ENCODE measurements at regions not wholly inside any gene's neighbourhood (a gene's known extent, or its start where the extent isn't known, plus 50 kb on each side); places are given as distances from the start of the nearest gene placed in this dataset.

DNA sequence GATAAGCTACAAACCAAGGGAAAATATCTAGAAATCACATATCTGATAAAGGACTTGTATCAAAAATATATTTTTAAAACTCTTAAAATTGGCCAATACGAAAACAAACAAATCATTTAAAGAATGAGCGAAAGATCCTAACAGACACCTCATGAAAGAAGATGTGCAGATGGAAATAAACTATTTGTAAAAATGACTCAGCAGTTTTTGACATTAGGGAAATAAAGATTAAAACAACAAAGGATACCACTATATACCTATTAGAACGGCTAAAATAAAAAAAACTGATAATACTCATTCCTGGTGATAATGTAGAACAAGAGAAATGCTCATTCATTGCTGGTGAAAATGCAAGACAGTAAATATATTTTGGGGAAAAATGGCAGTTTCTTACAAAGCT, 506.4 kb downstream of the KLHL4 start:
- no peak overlapping the region for H3K4me3 ChIP-seq (replicated peaks in 1 of 3; ENCODE audit: insufficient read depth in 1 of 3, low read depth in 2 of 3, low read length in 3 of 3)
- no peak overlapping the region for H3K9ac ChIP-seq (ENCODE audit: insufficient read depth, low read depth, low read length)
- intact Hi-C loops (cut with micrococcal nuclease; ENCODE audit: unreplicated experiment) (no loop called here), in situ Hi-C loops (cut with HindIII; ENCODE audit: extremely low pct_ligation_motif_present, low pct_unique_long_range_greater_than_20kb) (no loop called here)
- 1% methylated on average over 3 of the region's 3 CpGs for WGBS (ENCODE audit: low lambda C conversion rate)
- CTCF ChIA-PET (ENCODE audit: low intra/inter-chr PET ratio, low total read pairs) = no interaction called here
- H3K4me1 ChIP-seq (ENCODE audit: insufficient read depth, low read length) = no peaks in the 10 kb centered on the region
- no peak for TF ChIP-seq ZNF792 (CRISPR knock-in tag; IDR thresholded peaks at IDR 0.05)
- no peak for TF ChIP-seq ZNF776 (CRISPR knock-in tag; IDR thresholded peaks at IDR 0.05)
- TF ChIP-seq MAFK (conservative IDR thresholded peaks at IDR 0.05 in 1 of 2, IDR thresholded peaks at IDR 0.05 in 1 of 2; ENCODE audit: low read length in 2 of 2) = peak in 1 of 2 experiments; percentile 31; a peak in 1 of 4 replicates
- peak; percentile 48 for TF ChIP-seq NFE2L2 (IDR thresholded peaks at IDR 0.05; ENCODE audit: low read length)
- no peak overlapping the region for H2AFZ ChIP-seq (ENCODE audit: low read length)
- DNase-seq (ENCODE audit: low spot score) (no peak), ATAC-seq (no peak), FAIRE-seq (no peak)
- no peaks in the 10 kb centered on the region for H3K9me3 ChIP-seq (ENCODE audit: low read length)
- POLR2A ChIA-PET = no interaction called here
- no peaks in the 10 kb centered on the region for H3K36me3 ChIP-seq (replicated peaks in 1 of 2; ENCODE audit: control insufficient read depth in 1 of 2, insufficient read depth in 2 of 2, low read length in 2 of 2)
- no peaks in the 10 kb centered on the region for H3K27me3 ChIP-seq (ENCODE audit: control insufficient read depth in 1 of 2, insufficient read depth in 2 of 2, low read length in 2 of 2)
- no TSS peak for BruUV-seq (replicated peaks)
- no peak overlapping the region for H3K27ac ChIP-seq (ENCODE audit: extremely low read length, insufficient read depth, low read length)
- H3K4me2 ChIP-seq (ENCODE audit: low read depth, low read length) = no peak overlapping the region
- H4K20me1 ChIP-seq (ENCODE audit: insufficient read depth, low read length) = no peaks in the 10 kb centered on the region
- H3K79me2 ChIP-seq (ENCODE audit: insufficient read depth, low read length) = no peaks in the 10 kb centered on the region

DNA sequence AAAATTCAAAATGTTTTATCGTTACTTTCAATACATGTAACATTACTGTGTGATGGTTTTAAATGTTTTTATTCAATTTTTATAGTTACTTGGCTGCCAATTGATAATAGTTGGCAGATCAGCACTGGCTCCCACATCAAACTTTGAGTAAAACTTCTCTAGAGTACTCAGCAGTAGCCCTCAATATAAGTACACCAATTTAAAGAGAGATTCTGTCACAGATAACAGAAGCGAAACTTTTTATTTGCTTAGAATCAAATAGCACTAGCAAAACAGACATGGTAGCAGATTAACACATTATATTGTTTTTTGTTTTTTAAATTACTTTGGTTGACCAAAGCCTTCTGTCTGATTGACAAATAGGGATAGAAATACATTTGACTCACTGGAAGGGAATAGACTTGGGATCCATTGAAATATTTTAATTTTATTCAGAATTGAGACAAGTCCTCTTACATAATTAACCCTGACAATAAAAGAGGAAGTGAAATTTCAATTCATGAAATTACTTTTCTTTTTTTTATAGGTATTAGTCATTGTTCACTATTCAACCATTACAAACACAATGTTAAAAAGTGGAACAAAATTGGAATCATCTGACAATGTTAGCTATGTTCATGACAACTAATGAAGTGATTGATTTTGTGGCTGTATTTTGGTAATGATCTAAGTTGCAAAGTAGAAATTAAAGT, 554.9 kb downstream of the KLHL4 start:
- no peak overlapping the region for H3K4me3 ChIP-seq (replicated peaks in 1 of 3; ENCODE audit: insufficient read depth in 1 of 3, low read depth in 2 of 3, low read length in 3 of 3)
- CTCF ChIA-PET (ENCODE audit: low intra/inter-chr PET ratio, low total read pairs) = no interaction called here
- FAIRE-seq (no peak), DNase-seq (ENCODE audit: low spot score) (no peak), ATAC-seq (no peak)
- no peak overlapping the region for H3K27ac ChIP-seq (ENCODE audit: extremely low read length, insufficient read depth, low read length)
- WGBS (ENCODE audit: low lambda C conversion rate) = 0% methylated on average over 2 of the region's 2 CpGs
- H3K9ac ChIP-seq (ENCODE audit: insufficient read depth, low read depth, low read length) = no peak overlapping the region
- H4K20me1 ChIP-seq (ENCODE audit: insufficient read depth, low read length) = no peaks in the 10 kb centered on the region
- POLR2A ChIA-PET = no interaction called here
- H3K4me2 ChIP-seq (ENCODE audit: low read depth, low read length) = no peak overlapping the region
- intact Hi-C loops (cut with micrococcal nuclease; ENCODE audit: unreplicated experiment) = no loop called here
- in situ Hi-C loops (cut with HindIII; ENCODE audit: extremely low pct_ligation_motif_present, low pct_unique_long_range_greater_than_20kb) = no loop called here
- no peaks in the 10 kb centered on the region for H3K36me3 ChIP-seq (replicated peaks in 1 of 2; ENCODE audit: control insufficient read depth in 1 of 2, insufficient read depth in 2 of 2, low read length in 2 of 2)
- no peaks in the 10 kb centered on the region for H3K27me3 ChIP-seq (ENCODE audit: control insufficient read depth in 1 of 2, insufficient read depth in 2 of 2, low read length in 2 of 2)
- no peaks in the 10 kb centered on the region for H3K79me2 ChIP-seq (ENCODE audit: insufficient read depth, low read length)
- BruUV-seq (replicated peaks) = no TSS peak
- H3K9me3 ChIP-seq (ENCODE audit: low read length) = no peaks in the 10 kb centered on the region
- H3K4me1 ChIP-seq (ENCODE audit: insufficient read depth, low read length) = no peaks in the 10 kb centered on the region
- H2AFZ ChIP-seq (ENCODE audit: low read length) = no peak overlapping the region
- TF ChIP-seq SAFB2 (CRISPR knock-in tag; IDR thresholded peaks at IDR 0.05; ENCODE audit: borderline replicate concordance, low read depth) = no peak
- TF ChIP-seq FOXA1 (IDR thresholded peaks at IDR 0.05) = no peak
- TF ChIP-seq FOXA1 (CRISPR knock-in tag; IDR thresholded peaks at IDR 0.05) = no peak
- TF ChIP-seq REPIN1 (CRISPR knock-in tag; IDR thresholded peaks at IDR 0.05; ENCODE audit: borderline replicate concordance, low read depth) = no peak
- TF ChIP-seq, protein P1, sequence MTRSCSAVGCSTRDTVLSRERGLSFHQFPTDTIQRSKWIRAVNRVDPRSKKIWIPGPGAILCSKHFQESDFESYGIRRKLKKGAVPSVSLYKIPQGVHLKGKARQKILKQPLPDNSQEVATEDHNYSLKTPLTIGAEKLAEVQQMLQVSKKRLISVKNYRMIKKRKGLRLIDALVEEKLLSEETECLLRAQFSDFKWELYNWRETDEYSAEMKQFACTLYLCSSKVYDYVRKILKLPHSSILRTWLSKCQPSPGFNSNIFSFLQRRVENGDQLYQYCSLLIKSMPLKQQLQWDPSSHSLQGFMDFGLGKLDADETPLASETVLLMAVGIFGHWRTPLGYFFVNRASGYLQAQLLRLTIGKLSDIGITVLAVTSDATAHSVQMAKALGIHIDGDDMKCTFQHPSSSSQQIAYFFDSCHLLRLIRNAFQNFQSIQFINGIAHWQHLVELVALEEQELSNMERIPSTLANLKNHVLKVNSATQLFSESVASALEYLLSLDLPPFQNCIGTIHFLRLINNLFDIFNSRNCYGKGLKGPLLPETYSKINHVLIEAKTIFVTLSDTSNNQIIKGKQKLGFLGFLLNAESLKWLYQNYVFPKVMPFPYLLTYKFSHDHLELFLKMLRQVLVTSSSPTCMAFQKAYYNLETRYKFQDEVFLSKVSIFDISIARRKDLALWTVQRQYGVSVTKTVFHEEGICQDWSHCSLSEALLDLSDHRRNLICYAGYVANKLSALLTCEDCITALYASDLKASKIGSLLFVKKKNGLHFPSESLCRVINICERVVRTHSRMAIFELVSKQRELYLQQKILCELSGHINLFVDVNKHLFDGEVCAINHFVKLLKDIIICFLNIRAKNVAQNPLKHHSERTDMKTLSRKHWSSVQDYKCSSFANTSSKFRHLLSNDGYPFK (CRISPR knock-in tag; IDR thresholded peaks at IDR 0.05; ENCODE audit: borderline replicate concordance) = no peak
- no peak for TF ChIP-seq SRY (CRISPR knock-in tag; IDR thresholded peaks at IDR 0.05)
- no peak for TF ChIP-seq ZNF234 (CRISPR knock-in tag; conservative IDR thresholded peaks at IDR 0.05)
- TF ChIP-seq, protein P2, sequence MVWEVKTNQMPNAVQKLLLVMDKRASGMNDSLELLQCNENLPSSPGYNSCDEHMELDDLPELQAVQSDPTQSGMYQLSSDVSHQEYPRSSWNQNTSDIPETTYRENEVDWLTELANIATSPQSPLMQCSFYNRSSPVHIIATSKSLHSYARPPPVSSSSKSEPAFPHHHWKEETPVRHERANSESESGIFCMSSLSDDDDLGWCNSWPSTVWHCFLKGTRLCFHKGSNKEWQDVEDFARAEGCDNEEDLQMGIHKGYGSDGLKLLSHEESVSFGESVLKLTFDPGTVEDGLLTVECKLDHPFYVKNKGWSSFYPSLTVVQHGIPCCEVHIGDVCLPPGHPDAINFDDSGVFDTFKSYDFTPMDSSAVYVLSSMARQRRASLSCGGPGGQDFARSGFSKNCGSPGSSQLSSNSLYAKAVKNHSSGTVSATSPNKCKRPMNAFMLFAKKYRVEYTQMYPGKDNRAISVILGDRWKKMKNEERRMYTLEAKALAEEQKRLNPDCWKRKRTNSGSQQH (CRISPR knock-in tag; IDR thresholded peaks at IDR 0.05; ENCODE audit: low read depth) = no peak
- TF ChIP-seq MAZ (IDR thresholded peaks at IDR 0.05; ENCODE audit: borderline replicate concordance, low read depth, low read length) = no peak
- no peak for TF ChIP-seq MAZ (CRISPR knock-in tag; IDR thresholded peaks at IDR 0.05; ENCODE audit: low read depth)
- TF ChIP-seq ZNF782 (CRISPR knock-in tag; IDR thresholded peaks at IDR 0.05; ENCODE audit: borderline replicate concordance) = no peak
- no peak for TF ChIP-seq JUND (CRISPR knock-in tag; IDR thresholded peaks at IDR 0.05)
- no peak for TF ChIP-seq MTF2 (CRISPR knock-in tag; IDR thresholded peaks at IDR 0.05; ENCODE audit: borderline replicate concordance)

Measured in HepG2 (cell line).